H1 (cell line): ENCODE measurements at regions not wholly inside any gene's neighbourhood (a gene's known extent, or its start where the extent isn't known, plus 50 kb on each side); places are given as distances from the start of the nearest gene placed in this dataset.

Source experiments
- CTCF ChIA-PET: fragments of 300-600 bp; sonication (Branson Sonifier 250); formaldehyde crosslinking; loops from one replicate; lab custom pipeline; 2021; ENCODE audit not compliant: partially characterized antibody; lab: Charles Lee
- POLR2A ChIA-PET: fragments of 300-600 bp; sonication (Branson Sonifier 250); formaldehyde crosslinking; loops from one replicate; lab custom pipeline; 2021; ENCODE audit warnings: inconsistent platforms; ENCODE audit not compliant: partially characterized antibody; lab: Charles Lee
- DNase-seq, 2 experiments: peaks; one replicate each; pipeline versions ENCODE4 v3.0.0 to v3.0.0-alpha.2; 2010 to 2022; ENCODE audit warnings: low spot score in 2 of 2, low read depth in 1 of 2, mixed read lengths in 1 of 2
- FAIRE-seq: peaks from 2 replicates; lab custom pipeline; 2011; peaks lifted over from hg19 to GRCh38; lab: Jason Lieb, UNC
- H2AFZ ChIP-seq: 2 replicates; pipeline ENCODE4 v1.8.1; 2012; ENCODE audit warnings: low read length, inconsistent platforms
- H2AK5ac ChIP-seq: 2 replicates; pipeline ENCODE4 v1.6.1; 2013; ENCODE audit warnings: low read depth, low read length
- H2BK120ac ChIP-seq: replicated peaks from 2 replicates; pipeline ENCODE3; 2013; ENCODE audit warnings: low read depth, low read length, inconsistent platforms
- H2BK12ac ChIP-seq: 2 replicates; pipeline ENCODE4 v1.6.1; 2013; ENCODE audit warnings: low read depth, low read length
- H2BK15ac ChIP-seq: 2 replicates; pipeline ENCODE4 v1.6.1; 2013; ENCODE audit warnings: low read length
- H2BK20ac ChIP-seq: 2 replicates; pipeline ENCODE4 v1.6.1; 2013; ENCODE audit warnings: low read length
- H2BK5ac ChIP-seq: 2 replicates; pipeline ENCODE4 v1.6.1; 2013; ENCODE audit warnings: low read depth, low read length
- H3K14ac ChIP-seq: 2 replicates; pipeline ENCODE4 v1.6.1; 2013; ENCODE audit warnings: inconsistent platforms; ENCODE audit not compliant: insufficient read length
- H3K18ac ChIP-seq: 2 replicates; pipeline ENCODE4 v1.6.1; 2013; ENCODE audit warnings: low read length; ENCODE audit errors: extremely low read depth
- H3K23ac ChIP-seq: 2 replicates; pipeline ENCODE4 v1.6.1; 2013; ENCODE audit warnings: inconsistent platforms; ENCODE audit not compliant: insufficient read length
- H3K23me2 ChIP-seq: 2 replicates; pipeline ENCODE4 v1.6.1; 2013; ENCODE audit warnings: low read depth, low read length
- H3K27ac ChIP-seq: 2 replicates; pipeline ENCODE4 v1.6.1; 2011; ENCODE audit warnings: low read depth, low read length, inconsistent platforms
- H3K27me3 ChIP-seq, 4 experiments: replicated peaks in 1 of 4; 1 replicate in 1 of 4; 2 replicates in 3 of 4; pipeline versions ENCODE4 v1.6.1 to v1.8.1; 2011 to 2013; ENCODE audit warnings: low read length in 3 of 4, mild to moderate bottlenecking in 3 of 4, inconsistent platforms in 2 of 4, mixed read lengths in 2 of 4, moderate library complexity in 1 of 4; ENCODE audit not compliant: control insufficient read depth in 3 of 4, insufficient read depth in 3 of 4; ENCODE audit errors: extremely low read depth in 1 of 4
- H3K36me3 ChIP-seq, 4 experiments: 2 replicates each; pipeline versions ENCODE4 v1.6.1 to v1.8.1; 2011 to 2013; ENCODE audit warnings: mild to moderate bottlenecking in 4 of 4, low read length in 3 of 4, moderate library complexity in 2 of 4, control low read depth in 1 of 4, inconsistent platforms in 1 of 4; ENCODE audit not compliant: insufficient read depth in 4 of 4, control insufficient read depth in 2 of 4
- H3K4ac ChIP-seq: replicated peaks from 2 replicates; pipeline ENCODE3; 2013; ENCODE audit warnings: low read length, low read depth, mixed read lengths, inconsistent platforms; ENCODE audit not compliant: insufficient read length
- H3K4me1 ChIP-seq, 4 experiments: replicated peaks in 1 of 4; 1 replicate in 1 of 4; 2 replicates in 3 of 4; pipeline versions ENCODE4 v1.6.1 to v1.8.1; 2011 to 2013; ENCODE audit warnings: low read length in 3 of 4, inconsistent platforms in 2 of 4, mixed read lengths in 1 of 4; ENCODE audit not compliant: insufficient read depth in 4 of 4, control insufficient read depth in 3 of 4
- H3K4me2 ChIP-seq, 2 experiments: 2 replicates each; pipeline versions ENCODE4 v1.6.1 to v1.8.1; 2011 to 2013; ENCODE audit warnings: low read depth in 2 of 2, low read length in 2 of 2, control low read depth in 1 of 2, inconsistent platforms in 1 of 2, mild to moderate bottlenecking in 1 of 2; ENCODE audit not compliant: insufficient read depth in 1 of 2
- H3K4me3 ChIP-seq, 4 experiments: fragments of 200-600, 300-600 bp in 1 of 4; sonication (generic), shearing (Covaris generic), sonication (Bioruptor Twin) in 1 of 4; 2 replicates each; pipeline versions ENCODE4 v1.5.1 to v1.8.1; 2011 to 2016; ENCODE audit warnings: low read length in 4 of 4, low read depth in 3 of 4, control low read depth in 2 of 4, inconsistent platforms in 2 of 4, mild to moderate bottlenecking in 2 of 4, mixed read lengths in 1 of 4, moderate library complexity in 1 of 4; ENCODE audit not compliant: insufficient read depth in 2 of 4; ENCODE audit errors: extremely low read depth in 1 of 4
- H3K56ac ChIP-seq: replicated peaks from 2 replicates; pipeline ENCODE3; 2013; ENCODE audit warnings: low read depth, mild to moderate bottlenecking, mixed read lengths, low read length, inconsistent platforms; ENCODE audit not compliant: insufficient read length
- H3K79me1 ChIP-seq: 2 replicates; pipeline ENCODE4 v1.6.1; 2013; ENCODE audit warnings: low read depth, low read length, control low read depth
- H3K79me2 ChIP-seq, 2 experiments: 2 replicates each; pipeline versions ENCODE4 v1.6.1 to v1.8.1; 2012 to 2013; ENCODE audit warnings: low read length in 2 of 2, mild to moderate bottlenecking in 2 of 2, inconsistent platforms in 1 of 2; ENCODE audit not compliant: insufficient read depth in 2 of 2, control insufficient read depth in 1 of 2
- H3K9ac ChIP-seq, 4 experiments: replicated peaks in 1 of 4; 1 replicate in 1 of 4; 2 replicates in 3 of 4; pipeline versions ENCODE4 v1.6.1 to v1.8.1; 2011 to 2013; ENCODE audit warnings: low read depth in 3 of 4, low read length in 3 of 4, control low read depth in 2 of 4, mild to moderate bottlenecking in 2 of 4, moderate library complexity in 2 of 4, inconsistent platforms in 1 of 4; ENCODE audit errors: extremely low read depth in 1 of 4
- H3K9me3 ChIP-seq, 2 experiments: 2 replicates each; pipeline versions ENCODE4 v1.6.1 to v1.8.1; 2012 to 2013; ENCODE audit warnings: mild to moderate bottlenecking in 2 of 2, moderate library complexity in 2 of 2, control low read depth in 1 of 2, inconsistent platforms in 1 of 2, low read depth in 1 of 2, low read length in 1 of 2, mixed read lengths in 1 of 2; ENCODE audit not compliant: insufficient read depth in 2 of 2
- H4K20me1 ChIP-seq, 2 experiments: replicated peaks in 1 of 2; 2 replicates each; pipeline versions ENCODE3 to v1.8.1; 2011 to 2013; ENCODE audit warnings: inconsistent platforms in 2 of 2, low read length in 2 of 2, mild to moderate bottlenecking in 1 of 2; ENCODE audit not compliant: insufficient read depth in 2 of 2, control insufficient read depth in 1 of 2
- H4K5ac ChIP-seq: 2 replicates; pipeline ENCODE4 v1.6.1; 2013; ENCODE audit warnings: low read length, low read depth, mixed read lengths, inconsistent platforms; ENCODE audit not compliant: insufficient read length
- H4K8ac ChIP-seq: 2 replicates; pipeline ENCODE4 v1.8.0; 2013; ENCODE audit warnings: mild to moderate bottlenecking, moderate library complexity, low read length, inconsistent platforms; ENCODE audit not compliant: insufficient read depth; ENCODE audit errors: extremely low read depth
- H4K91ac ChIP-seq: replicated peaks from 2 replicates; pipeline ENCODE3; 2013; ENCODE audit warnings: low read length, mixed read lengths, inconsistent platforms; ENCODE audit not compliant: insufficient read length
- BACH1 ChIP-seq: IDR thresholded peaks from 2 replicates; pipeline ENCODE4 v1.6.1; 2012; ENCODE audit warnings: low read length, improper control_type of control experiment
- CBX5 ChIP-seq: fragments of 300-800, 300-1000 bp; sonication (generic); IDR thresholded peaks from 2 replicates; pipeline ENCODE4 v1.7.1; 2016; ENCODE audit warnings: antibody characterized with exemption, low read length, low read depth
- CHD1 ChIP-seq: IDR thresholded peaks from 2 replicates; pipeline ENCODE4 v1.6.1; 2012; ENCODE audit warnings: low read depth, low read length, improper control_type of control experiment
- CTBP2 ChIP-seq: IDR thresholded peaks from 2 replicates; pipeline ENCODE4 v1.7.0; 2011; ENCODE audit warnings: borderline replicate concordance, mild to moderate bottlenecking, moderate library complexity, mixed read lengths, low read length; ENCODE audit not compliant: insufficient read depth, insufficient read length
- EP300 ChIP-seq, 2 experiments: IDR thresholded peaks; 1 replicate in 1 of 2; 2 replicates in 1 of 2; pipeline ENCODE4 v1.6.1; 2011 to 2012; ENCODE audit warnings: low read depth in 2 of 2, low read length in 2 of 2, mild to moderate bottlenecking in 2 of 2, borderline replicate concordance in 1 of 2, inconsistent platforms in 1 of 2, moderate library complexity in 1 of 2
- GTF2F1 ChIP-seq: IDR thresholded peaks from 2 replicates; pipeline ENCODE4 v1.6.1; 2012; ENCODE audit warnings: low read depth, low read length, improper control_type of control experiment, borderline replicate concordance
- JUN ChIP-seq: IDR thresholded peaks from 2 replicates; pipeline ENCODE4 v1.6.1; 2011; ENCODE audit warnings: low read depth, mild to moderate bottlenecking, improper control_type of control experiment, low read length
- JUND ChIP-seq: IDR thresholded peaks from 2 replicates; pipeline ENCODE4 v1.6.1; 2011; ENCODE audit warnings: mild to moderate bottlenecking, improper control_type of control experiment, low read length
- KDM4A ChIP-seq: IDR thresholded peaks from one replicate; pipeline ENCODE4 v1.7.1; 2012; ENCODE audit warnings: low read depth, mild to moderate bottlenecking, moderate library complexity, low read length, inconsistent platforms; ENCODE audit not compliant: severe bottlenecking
- PHF8 ChIP-seq: fragments of 200-600 bp; sonication (generic); conservative IDR thresholded peaks from 2 replicates; pipeline ENCODE4 v1.7.1; 2012; ENCODE audit warnings: low read depth, mild to moderate bottlenecking, inconsistent platforms, low read length, moderate library complexity
- SAP30 ChIP-seq: fragments of 300-600 bp; sonication (generic); IDR thresholded peaks from 2 replicates; pipeline ENCODE4 v1.7.1; 2012; ENCODE audit warnings: low read length, moderate library complexity, mild to moderate bottlenecking, inconsistent platforms; ENCODE audit not compliant: insufficient read depth, insufficient replicate concordance
- SUZ12 ChIP-seq: fragments of 200-600 bp; sonication (generic); IDR thresholded peaks from 2 replicates; pipeline ENCODE4 v1.6.1; 2012; ENCODE audit warnings: mild to moderate bottlenecking, inconsistent platforms, low read length, moderate library complexity, mixed read lengths
- WGBS, 2 experiments: shearing (Covaris generic) in 1 of 2; methylation state at CpG; one replicate each; pipeline versions ENCODE4 v1.1.6 to v1.1.7; 2013 to 2015; ENCODE audit warnings: low lambda C conversion rate in 2 of 2, mixed read lengths in 2 of 2, inconsistent platforms in 1 of 2, low coverage in 1 of 2, missing lambda C conversion rate in 1 of 2; ENCODE audit not compliant: insufficient replicate concordance in 2 of 2, insufficient coverage in 1 of 2, insufficient read length in 1 of 2; ENCODE audit errors: extremely low coverage in 1 of 2, missing lambda C conversion rate in 1 of 2; 5-methylcytosine and 5-hydroxymethylcytosine counted together

- Histone ChIP-seq H3K4me3 (no peak overlapping the region), H3K56ac (no peak overlapping the region), H3K27me3 (peaks cover 0 to 21% (median 16%) of the 10 kb centered on the region in 4 experiments; a peak in 6 of 7 replicates), H3K9me3 (no peaks in the 10 kb centered on the region), H3K79me1 (no peaks in the 10 kb centered on the region), H3K23ac (no peak overlapping the region), H3K9ac (no peak overlapping the region), H4K20me1 (peaks cover 0 to 1% of the 10 kb centered on the region in 2 experiments), H3K18ac (no peak overlapping the region), H2BK120ac (no peak overlapping the region), H3K23me2 (peaks cover 5% of the 10 kb centered on the region; the same call in 1 of the 2 replicates), H2AK5ac (no peak overlapping the region), H2BK12ac (no peak overlapping the region), H2BK20ac (no peak overlapping the region), H2AFZ (no peak overlapping the region), H4K8ac (no peak overlapping the region), H2BK15ac (no peak overlapping the region), H4K91ac (no peak overlapping the region), H3K4me2 (no peak overlapping the region), H3K36me3 (no peaks in the 10 kb centered on the region), H3K14ac (no peak overlapping the region), H3K4ac (no peak overlapping the region), H3K27ac (no peak overlapping the region), H3K79me2 (no peaks in the 10 kb centered on the region), H4K5ac (no peak overlapping the region), H3K4me1 (peaks cover 0 to 8% (median under 1%) of the 10 kb centered on the region in 4 experiments; a peak in 4 of 7 replicates), H2BK5ac (no peak overlapping the region)
- POLR2A ChIA-PET = no interaction called here
- 89% methylated on average over 10 of the region's 13 CpGs; no CpG with 5 or more reads in 1 of the 2 experiments for WGBS, 2 experiments
- CTCF ChIA-PET = interaction anchor here (0.8 to 4.2 kb wide), 14 partner anchors 11 to 487 kb away, joined by 3 to 24 read pairs (median 4); no protein-coding TSS in a partner anchor
- FAIRE-seq (no peak), DNase-seq (peak in 1 of 2 experiments; percentile 41)
- TF ChIP-seq PHF8 = no peak
- TF ChIP-seq SAP30 = no peak
- TF ChIP-seq GTF2F1 = no peak
- TF ChIP-seq JUND = no peak
- no peak for TF ChIP-seq SUZ12
- no peak for TF ChIP-seq EP300 (IDR thresholded peaks at IDR 0.05; ENCODE audit: borderline replicate concordance in 1 of 2, low read depth in 2 of 2, low read length in 2 of 2)
- TF ChIP-seq CTBP2 = no peak
- no peak for TF ChIP-seq CBX5
- TF ChIP-seq KDM4A = no peak
- no peak for TF ChIP-seq BACH1
- TF ChIP-seq JUN = no peak
- no peak for TF ChIP-seq CHD1
Observed at GRCh38 chr5:1654786-1655495, 131.2 kb upstream of the LPCAT1 start.
